ENCODE measurements at regions not wholly inside any gene's neighbourhood (a gene's known extent, or its start where the extent isn't known, plus 50 kb on each side); places are given as distances from the start of the nearest gene placed in this dataset.
"Not testable (repeated sequence)": the region's sequence is repeated elsewhere in the genome, so short reads cannot be mapped to it uniquely, and the experiment has no call there.

- DNase-seq (ENCODE audit: low spot score) = no peak
Observed at GRCh38 chr9:119917175-119917574, 547.9 kb upstream of the BRINP1 start.

- DNase-seq (ENCODE audit: low spot score) = no peak
Observed at GRCh38 chr9:119907056-119907455, 537.8 kb upstream of the BRINP1 start.

- DNase-seq (ENCODE audit: low spot score) = no peak
Observed at GRCh38 chr9:119905724-119906123, 536.5 kb upstream of the BRINP1 start.

GRCh38 chr9:119903851-119904250 is 534.6 kb upstream of the BRINP1 start:
- DNase-seq (ENCODE audit: low spot score) = no peak

- DNase-seq (ENCODE audit: low spot score) = no peak
Observed at GRCh38 chr9:119902611-119903010, 533.4 kb upstream of the BRINP1 start.

GRCh38 chr9:119898316-119898715 is 529.1 kb upstream of the BRINP1 start:
- no peak for DNase-seq (ENCODE audit: low spot score)

GRCh38 chr9:119884438-119884837 is 515.2 kb upstream of the BRINP1 start:
- no peak for DNase-seq (ENCODE audit: low spot score)

GRCh38 chr9:119881898-119882297 is 512.7 kb upstream of the BRINP1 start:
- DNase-seq (ENCODE audit: low spot score) = no peak

- no peak for DNase-seq (ENCODE audit: low spot score)
Observed at GRCh38 chr9:119880361-119880760, 511.1 kb upstream of the BRINP1 start.

GRCh38 chr9:119877306-119877705 is 508.1 kb upstream of the BRINP1 start:
- no peak for DNase-seq (ENCODE audit: low spot score)

GRCh38 chr9:119873877-119874276 is 504.6 kb upstream of the BRINP1 start:
- DNase-seq (ENCODE audit: low spot score) = no peak

GRCh38 chr9:119870251-119870650 is 501.0 kb upstream of the BRINP1 start:
- not testable (repeated sequence) for DNase-seq (ENCODE audit: low spot score)

- no peak for DNase-seq (ENCODE audit: low spot score)
Observed at GRCh38 chr9:119868694-119869093, 499.5 kb upstream of the BRINP1 start.

- no peak for DNase-seq (ENCODE audit: low spot score)
Observed at GRCh38 chr9:119861842-119862241, 492.6 kb upstream of the BRINP1 start.

- no peak for DNase-seq (ENCODE audit: low spot score)
Observed at GRCh38 chr9:119859128-119859527, 489.9 kb upstream of the BRINP1 start.

GRCh38 chr9:119853126-119853525 is 483.9 kb upstream of the BRINP1 start:
- DNase-seq (ENCODE audit: low spot score) = no peak

- DNase-seq (ENCODE audit: low spot score) = no peak
Observed at GRCh38 chr9:119852390-119852789, 483.2 kb upstream of the BRINP1 start.

GRCh38 chr9:119844431-119844830 is 475.2 kb upstream of the BRINP1 start:
- no peak for DNase-seq (ENCODE audit: low spot score)

GRCh38 chr9:119841016-119841415 is 471.8 kb upstream of the BRINP1 start:
- DNase-seq (ENCODE audit: low spot score) = no peak

- DNase-seq (ENCODE audit: low spot score) = no peak
Observed at GRCh38 chr9:119839888-119840287, 470.7 kb upstream of the BRINP1 start.

GRCh38 chr9:119838210-119838609 is 469.0 kb upstream of the BRINP1 start:
- DNase-seq (ENCODE audit: low spot score) = no peak

GRCh38 chr9:119836036-119836435 is 466.8 kb upstream of the BRINP1 start:
- DNase-seq (ENCODE audit: low spot score) = no peak

- DNase-seq (ENCODE audit: low spot score) = no peak
Observed at GRCh38 chr9:119834064-119834620, 464.9 kb upstream of the BRINP1 start.

- DNase-seq (ENCODE audit: low spot score) = no peak
Observed at GRCh38 chr9:119831309-119831708, 462.1 kb upstream of the BRINP1 start.

GRCh38 chr9:119829748-119830147 is 460.5 kb upstream of the BRINP1 start:
- no peak for DNase-seq (ENCODE audit: low spot score)
